ENCODE measurements at regions not wholly inside any gene's neighbourhood (a gene's known extent, or its start where the extent isn't known, plus 50 kb on each side); places are given as distances from the start of the nearest gene placed in this dataset.
"Not testable (repeated sequence)": the region's sequence is repeated elsewhere in the genome, so short reads cannot be mapped to it uniquely, and the experiment has no call there.

- DNase-seq = no peak
Observed at GRCh38 chr3:191518861-191519260, 57.9 kb downstream of the PYDC2 start.

GRCh38 chr3:191521055-191521454 lies 60.1 kb downstream of the PYDC2 start:
- no peak for DNase-seq

GRCh38 chr3:191523148-191523547 lies 62.2 kb downstream of the PYDC2 start:
- no peak for DNase-seq

GRCh38 chr3:191528589-191528988 lies 67.6 kb downstream of the PYDC2 start:
- DNase-seq = no peak

- DNase-seq = no peak
Observed at GRCh38 chr3:191529992-191530391, 69.0 kb downstream of the PYDC2 start.

- DNase-seq = no peak
Observed at GRCh38 chr3:191531434-191531972, 70.5 kb downstream of the PYDC2 start.

- DNase-seq = no peak
Observed at GRCh38 chr3:191543018-191543417, 82.1 kb downstream of the PYDC2 start.

GRCh38 chr3:191543897-191544296 lies 82.9 kb downstream of the PYDC2 start:
- no peak for DNase-seq

GRCh38 chr3:191549357-191549756 lies 88.4 kb downstream of the PYDC2 start:
- no peak for DNase-seq

GRCh38 chr3:191555037-191555436 lies 94.1 kb downstream of the PYDC2 start:
- DNase-seq = no peak

GRCh38 chr3:191557322-191557721 lies 96.4 kb downstream of the PYDC2 start:
- no peak for DNase-seq

GRCh38 chr3:191563722-191564121 lies 102.8 kb downstream of the PYDC2 start:
- no peak for DNase-seq

GRCh38 chr3:191566469-191566868 lies 105.5 kb downstream of the PYDC2 start:
- no peak for DNase-seq

- no peak for DNase-seq
Observed at GRCh38 chr3:191568206-191568605, 107.2 kb downstream of the PYDC2 start.

- DNase-seq = no peak
Observed at GRCh38 chr3:191592105-191592504, 131.1 kb downstream of the PYDC2 start.

- DNase-seq = no peak
Observed at GRCh38 chr3:191593486-191593885, 132.5 kb downstream of the PYDC2 start.

- DNase-seq = not testable (repeated sequence)
Observed at GRCh38 chr3:191615511-191615910, 154.5 kb downstream of the PYDC2 start.

GRCh38 chr3:191624299-191624698 lies 163.3 kb downstream of the PYDC2 start:
- no peak for DNase-seq

- DNase-seq = no peak
Observed at GRCh38 chr3:191627064-191627463, 166.1 kb downstream of the PYDC2 start.

- no peak for DNase-seq
Observed at GRCh38 chr3:191628571-191628970, 167.6 kb downstream of the PYDC2 start.

- DNase-seq = no peak
Observed at GRCh38 chr3:191631496-191631895, 170.5 kb downstream of the PYDC2 start.

GRCh38 chr3:191634902-191635301 lies 173.9 kb downstream of the PYDC2 start:
- DNase-seq = no peak

GRCh38 chr3:191637611-191638010 lies 176.6 kb downstream of the PYDC2 start:
- no peak for DNase-seq

GRCh38 chr3:191641789-191642188 lies 180.8 kb downstream of the PYDC2 start:
- DNase-seq = no peak

- DNase-seq = no peak
Observed at GRCh38 chr3:191644291-191644690, 183.3 kb downstream of the PYDC2 start.

GRCh38 chr3:191646242-191646641 lies 185.3 kb downstream of the PYDC2 start:
- DNase-seq = no peak

All from GOT3 (cell line).